ENCODE measurements at regions not wholly inside any gene's neighbourhood (a gene's known extent, or its start where the extent isn't known, plus 50 kb on each side); places are given as distances from the start of the nearest gene placed in this dataset.
"Not testable (repeated sequence)": the region's sequence is repeated elsewhere in the genome, so short reads cannot be mapped to it uniquely, and the experiment has no call there.

DNA sequence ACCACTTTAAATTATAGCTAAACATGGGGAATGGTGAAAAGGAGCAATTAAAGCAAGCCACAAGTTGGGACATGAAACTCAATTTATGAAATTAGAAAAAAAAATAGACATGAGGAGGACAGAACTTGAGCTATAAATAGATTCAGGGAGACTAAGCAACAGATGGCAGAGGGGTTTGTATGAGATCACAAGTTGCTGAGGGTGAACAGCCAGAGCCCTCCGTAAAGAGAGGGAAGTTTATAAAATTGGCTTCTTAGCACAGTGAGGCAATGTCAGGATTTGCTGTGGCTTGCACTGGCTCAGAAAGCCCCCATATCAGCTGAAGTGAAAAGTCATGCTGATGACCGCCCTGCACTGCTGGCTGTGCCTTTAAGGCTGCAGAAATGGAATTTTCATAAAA lies 443.4 kb upstream of the CD180 start:
- Histone ChIP-seq H3K9ac (ENCODE audit: low read length in 2 of 2) (no peak overlapping the region), H3K36me3 (ENCODE audit: control insufficient read depth in 2 of 2, insufficient read depth in 2 of 2, low read length in 2 of 2) (no peaks in the 10 kb centered on the region), H3K4me1 (ENCODE audit: control insufficient read depth, insufficient read depth, low read length) (peaks cover 3% of the 10 kb centered on the region), H3K9me3 (ENCODE audit: control insufficient read depth in 2 of 2, low read length in 2 of 2) (peaks cover 0 to 3% of the 10 kb centered on the region in 2 donors), H3K27ac (ENCODE audit: low read length) (no peak overlapping the region), H3K4me3 (ENCODE audit: low read length in 2 of 2) (no peak overlapping the region), H3K27me3 (ENCODE audit: control insufficient read depth in 1 of 2, insufficient read depth in 2 of 2, low read length in 2 of 2) (no peaks in the 10 kb centered on the region)

- H3K9me3 ChIP-seq (ENCODE audit: control insufficient read depth in 2 of 2, low read length in 2 of 2), result no peaks in the 10 kb centered on the region
- no peaks in the 10 kb centered on the region for H3K36me3 ChIP-seq (ENCODE audit: control insufficient read depth in 2 of 2, insufficient read depth in 2 of 2, low read length in 2 of 2)
- H3K4me1 ChIP-seq (ENCODE audit: control insufficient read depth, insufficient read depth, low read length), result peaks cover 3% of the 10 kb centered on the region
- no peaks in the 10 kb centered on the region for H3K27me3 ChIP-seq (ENCODE audit: control insufficient read depth in 1 of 2, insufficient read depth in 2 of 2, low read length in 2 of 2)
- H3K4me3 ChIP-seq (ENCODE audit: low read length in 2 of 2), result no peak overlapping the region
- H3K9ac ChIP-seq (ENCODE audit: low read length in 2 of 2), result no peak overlapping the region
- no peak overlapping the region for H3K27ac ChIP-seq (ENCODE audit: low read length)
These were observed 442.7 kb upstream of the CD180 start for GRCh38 chr5:67639313-67639712.

DNA sequence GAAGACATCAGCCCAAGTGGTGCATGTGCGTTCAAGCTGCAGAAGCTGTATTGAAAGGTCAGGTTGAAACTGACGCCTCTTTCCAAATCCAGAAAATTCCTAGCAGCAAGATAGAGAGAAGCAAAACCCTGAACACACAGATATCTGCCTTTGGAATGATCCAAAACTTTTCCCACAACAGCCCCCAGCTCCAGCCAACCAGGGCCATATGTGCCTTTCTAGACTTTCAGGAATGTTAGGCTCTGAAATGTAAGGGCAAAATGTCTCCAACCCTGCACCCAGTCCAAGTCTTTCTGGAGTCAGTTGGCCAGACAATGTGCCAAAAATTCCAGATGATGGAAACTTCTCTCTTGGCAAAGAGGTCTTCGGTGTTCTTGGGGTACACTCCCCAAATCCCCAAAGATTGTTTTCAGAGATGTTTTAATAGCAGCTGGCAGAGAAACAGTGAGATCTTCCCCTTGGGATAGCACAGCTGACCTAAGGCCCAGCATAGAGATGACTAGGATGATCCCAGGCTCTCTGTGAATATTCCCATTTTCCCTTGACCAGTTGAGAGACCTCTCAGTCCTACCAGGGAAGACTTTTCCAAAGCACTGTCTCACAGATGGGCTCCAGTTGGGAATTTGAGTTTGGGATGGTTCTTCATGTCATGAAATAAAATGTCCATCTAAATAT lies 440.4 kb upstream of the CD180 start:
- Histone ChIP-seq H3K4me3 (ENCODE audit: low read length in 2 of 2) (no peak overlapping the region), H3K27ac (ENCODE audit: low read length) (no peak overlapping the region), H3K9ac (ENCODE audit: low read length in 2 of 2) (no peak overlapping the region), H3K27me3 (ENCODE audit: control insufficient read depth in 1 of 2, insufficient read depth in 2 of 2, low read length in 2 of 2) (no peaks in the 10 kb centered on the region), H3K4me1 (ENCODE audit: control insufficient read depth, insufficient read depth, low read length) (peaks cover 3% of the 10 kb centered on the region), H3K9me3 (ENCODE audit: control insufficient read depth in 2 of 2, low read length in 2 of 2) (no peaks in the 10 kb centered on the region), H3K36me3 (ENCODE audit: control insufficient read depth in 2 of 2, insufficient read depth in 2 of 2, low read length in 2 of 2) (no peaks in the 10 kb centered on the region)

- Histone ChIP-seq H3K4me3 (ENCODE audit: low read length in 2 of 2) (no peak overlapping the region), H3K27ac (ENCODE audit: low read length) (no peak overlapping the region), H3K9me3 (ENCODE audit: control insufficient read depth in 2 of 2, low read length in 2 of 2) (no peaks in the 10 kb centered on the region)
These were observed 439.5 kb upstream of the CD180 start for GRCh38 chr5:67636091-67636490.

GRCh38 chr5:67627079-67627478 lies 430.5 kb upstream of the CD180 start:
- H3K4me1 ChIP-seq (ENCODE audit: control insufficient read depth, insufficient read depth, low read length), result not testable (repeated sequence)

More at GRCh38 chr5:67636091-67636490, 439.5 kb upstream of the CD180 start:
- no peaks in the 10 kb centered on the region for H3K36me3 ChIP-seq (ENCODE audit: control insufficient read depth in 2 of 2, insufficient read depth in 2 of 2, low read length in 2 of 2)
- peaks cover 3% of the 10 kb centered on the region for H3K4me1 ChIP-seq (ENCODE audit: control insufficient read depth, insufficient read depth, low read length)
- H3K9ac ChIP-seq (ENCODE audit: low read length in 2 of 2), result no peak overlapping the region
- H3K27me3 ChIP-seq (ENCODE audit: control insufficient read depth in 1 of 2, insufficient read depth in 2 of 2, low read length in 2 of 2), result no peaks in the 10 kb centered on the region

DNA sequence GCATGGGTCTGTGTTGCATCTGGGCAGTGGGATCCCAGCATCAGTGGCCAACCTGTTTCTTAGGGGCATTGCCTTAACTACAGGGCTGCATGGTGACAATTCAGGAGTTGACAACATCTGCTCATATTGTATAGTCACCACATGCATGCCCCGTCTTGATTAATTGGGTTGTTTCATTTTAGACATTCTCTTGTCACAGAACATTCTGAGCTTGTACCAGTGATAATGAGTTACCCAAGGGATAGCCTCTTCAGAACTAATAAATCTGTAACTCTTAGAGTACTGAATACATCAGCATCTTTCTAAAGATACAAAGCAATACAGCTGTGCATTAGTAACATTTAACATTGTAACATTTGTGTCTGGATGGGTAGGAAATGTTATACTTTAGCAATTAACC lies 426.5 kb upstream of the CD180 start:
- Histone ChIP-seq H3K4me1 (ENCODE audit: control insufficient read depth, insufficient read depth, low read length) (no peaks in the 10 kb centered on the region), H3K27ac (ENCODE audit: low read length) (no peak overlapping the region), H3K36me3 (ENCODE audit: control insufficient read depth in 2 of 2, insufficient read depth in 2 of 2, low read length in 2 of 2) (no peaks in the 10 kb centered on the region), H3K4me3 (ENCODE audit: low read length in 2 of 2) (no peak overlapping the region), H3K9me3 (ENCODE audit: control insufficient read depth in 2 of 2, low read length in 2 of 2) (no peaks in the 10 kb centered on the region), H3K9ac (ENCODE audit: low read length in 2 of 2) (no peak overlapping the region), H3K27me3 (ENCODE audit: control insufficient read depth in 1 of 2, insufficient read depth in 2 of 2, low read length in 2 of 2) (no peaks in the 10 kb centered on the region)

More at GRCh38 chr5:67627079-67627478, 430.5 kb upstream of the CD180 start:
- H3K9ac ChIP-seq (ENCODE audit: low read length in 2 of 2); H3K9me3 ChIP-seq (ENCODE audit: control insufficient read depth in 2 of 2, low read length in 2 of 2); H3K36me3 ChIP-seq (ENCODE audit: control insufficient read depth in 2 of 2, insufficient read depth in 2 of 2, low read length in 2 of 2); H3K27me3 ChIP-seq (ENCODE audit: control insufficient read depth in 1 of 2, insufficient read depth in 2 of 2, low read length in 2 of 2); H3K4me3 ChIP-seq (ENCODE audit: low read length in 2 of 2); H3K27ac ChIP-seq (ENCODE audit: low read length): not testable (repeated sequence)

GRCh38 chr5:67620424-67621397 lies 424.1 kb upstream of the CD180 start:
- Histone ChIP-seq H3K4me1 (ENCODE audit: control insufficient read depth, insufficient read depth, low read length) (no peaks in the 10 kb centered on the region), H3K27me3 (ENCODE audit: control insufficient read depth in 1 of 2, insufficient read depth in 2 of 2, low read length in 2 of 2) (no peaks in the 10 kb centered on the region), H3K9me3 (ENCODE audit: control insufficient read depth in 2 of 2, low read length in 2 of 2) (no peaks in the 10 kb centered on the region), H3K36me3 (ENCODE audit: control insufficient read depth in 2 of 2, insufficient read depth in 2 of 2, low read length in 2 of 2) (no peaks in the 10 kb centered on the region), H3K4me3 (ENCODE audit: low read length in 2 of 2) (no peak overlapping the region), H3K9ac (ENCODE audit: low read length in 2 of 2) (no peak overlapping the region), H3K27ac (ENCODE audit: low read length) (no peak overlapping the region)

- Histone ChIP-seq H3K9me3 (ENCODE audit: control insufficient read depth in 2 of 2, low read length in 2 of 2) (no peaks in the 10 kb centered on the region), H3K4me1 (ENCODE audit: control insufficient read depth, insufficient read depth, low read length) (no peaks in the 10 kb centered on the region), H3K9ac (ENCODE audit: low read length in 2 of 2) (no peak overlapping the region), H3K36me3 (ENCODE audit: control insufficient read depth in 2 of 2, insufficient read depth in 2 of 2, low read length in 2 of 2) (no peaks in the 10 kb centered on the region), H3K27me3 (ENCODE audit: control insufficient read depth in 1 of 2, insufficient read depth in 2 of 2, low read length in 2 of 2) (no peaks in the 10 kb centered on the region), H3K4me3 (ENCODE audit: low read length in 2 of 2) (no peak overlapping the region), H3K27ac (ENCODE audit: low read length) (no peak overlapping the region)
These were observed 423.0 kb upstream of the CD180 start for GRCh38 chr5:67619636-67620035.

- Histone ChIP-seq H3K36me3 (ENCODE audit: control insufficient read depth in 2 of 2, insufficient read depth in 2 of 2, low read length in 2 of 2) (no peaks in the 10 kb centered on the region), H3K9me3 (ENCODE audit: control insufficient read depth in 2 of 2, low read length in 2 of 2) (no peaks in the 10 kb centered on the region), H3K27ac (ENCODE audit: low read length) (no peak overlapping the region), H3K4me1 (ENCODE audit: control insufficient read depth, insufficient read depth, low read length) (no peaks in the 10 kb centered on the region), H3K9ac (ENCODE audit: low read length in 2 of 2) (no peak overlapping the region), H3K27me3 (ENCODE audit: control insufficient read depth in 1 of 2, insufficient read depth in 2 of 2, low read length in 2 of 2) (no peaks in the 10 kb centered on the region), H3K4me3 (ENCODE audit: low read length in 2 of 2) (no peak overlapping the region)
These were observed 422.6 kb upstream of the CD180 start for GRCh38 chr5:67619235-67619634.

DNA sequence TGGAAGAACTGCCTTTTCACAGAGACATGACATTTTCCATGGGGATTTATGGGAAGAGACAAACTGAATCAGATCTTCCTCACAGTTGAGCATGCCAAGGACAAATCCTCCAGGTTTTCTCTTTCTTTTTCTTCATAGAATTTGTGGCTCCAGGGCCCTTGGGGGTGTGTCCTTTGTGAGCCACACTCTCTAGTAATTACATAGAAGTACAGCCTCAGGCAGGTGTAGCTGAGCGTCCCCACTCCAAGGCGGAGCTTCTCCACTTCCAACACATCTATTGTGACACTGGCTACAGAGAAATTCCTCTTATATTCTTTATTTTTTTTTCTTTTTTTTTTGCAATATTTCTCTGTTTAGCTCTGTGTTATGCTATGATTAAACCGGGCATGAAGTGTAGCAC lies 420.5 kb upstream of the CD180 start:
- H3K27me3 ChIP-seq (ENCODE audit: control insufficient read depth in 1 of 2, insufficient read depth in 2 of 2, low read length in 2 of 2), result no peaks in the 10 kb centered on the region
- no peak overlapping the region for H3K4me3 ChIP-seq (ENCODE audit: low read length in 2 of 2)
- H3K4me1 ChIP-seq (ENCODE audit: control insufficient read depth, insufficient read depth, low read length), result no peaks in the 10 kb centered on the region
- no peaks in the 10 kb centered on the region for H3K9me3 ChIP-seq (ENCODE audit: control insufficient read depth in 2 of 2, low read length in 2 of 2)
- no peak overlapping the region for H3K9ac ChIP-seq (ENCODE audit: low read length in 2 of 2)
- H3K27ac ChIP-seq (ENCODE audit: low read length), result no peak overlapping the region
- H3K36me3 ChIP-seq (ENCODE audit: control insufficient read depth in 2 of 2, insufficient read depth in 2 of 2, low read length in 2 of 2), result no peaks in the 10 kb centered on the region

- Histone ChIP-seq H3K4me1 (ENCODE audit: control insufficient read depth, insufficient read depth, low read length) (no peaks in the 10 kb centered on the region), H3K27ac (ENCODE audit: low read length) (no peak overlapping the region), H3K9ac (ENCODE audit: low read length in 2 of 2) (no peak overlapping the region), H3K27me3 (ENCODE audit: control insufficient read depth in 1 of 2, insufficient read depth in 2 of 2, low read length in 2 of 2) (no peaks in the 10 kb centered on the region), H3K9me3 (ENCODE audit: control insufficient read depth in 2 of 2, low read length in 2 of 2) (no peaks in the 10 kb centered on the region), H3K36me3 (ENCODE audit: control insufficient read depth in 2 of 2, insufficient read depth in 2 of 2, low read length in 2 of 2) (no peaks in the 10 kb centered on the region), H3K4me3 (ENCODE audit: low read length in 2 of 2) (no peak overlapping the region)
These were observed 416.4 kb upstream of the CD180 start for GRCh38 chr5:67612961-67613360.

Data from stomach smooth muscle (tissue), 2 donors.